T1000 (cell line): ENCODE measurements at regions not wholly inside any gene's neighbourhood (a gene's known extent, or its start where the extent isn't known, plus 50 kb on each side); places are given as distances from the start of the nearest gene placed in this dataset.

Experiments
- DNase-seq: peaks from one replicate; lab custom pipeline; 2025; ENCODE audit warnings: mixed read lengths; lab: John Stamatoyannopoulos, UW

DNA sequence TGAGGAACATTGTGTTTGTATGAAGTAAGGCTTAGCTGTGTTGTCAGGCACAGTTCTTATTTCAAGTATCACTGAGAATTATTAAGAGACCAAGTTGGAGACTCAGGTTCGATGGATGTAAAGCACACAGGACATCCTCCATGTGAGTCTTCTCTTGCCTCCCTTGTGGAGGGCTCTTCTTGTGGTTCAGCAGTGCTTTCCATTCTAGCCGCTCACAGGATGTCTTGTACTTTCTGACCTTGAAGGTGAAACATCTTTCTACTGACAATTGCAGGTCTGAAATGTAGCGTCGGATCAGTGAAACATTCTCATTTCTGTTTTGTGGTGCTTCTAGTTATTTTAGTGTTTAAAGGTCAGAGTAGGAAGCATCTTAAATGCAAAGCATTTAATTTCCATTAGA, 154.6 kb downstream of the HIPK3 start:
- no peak for DNase-seq

DNA sequence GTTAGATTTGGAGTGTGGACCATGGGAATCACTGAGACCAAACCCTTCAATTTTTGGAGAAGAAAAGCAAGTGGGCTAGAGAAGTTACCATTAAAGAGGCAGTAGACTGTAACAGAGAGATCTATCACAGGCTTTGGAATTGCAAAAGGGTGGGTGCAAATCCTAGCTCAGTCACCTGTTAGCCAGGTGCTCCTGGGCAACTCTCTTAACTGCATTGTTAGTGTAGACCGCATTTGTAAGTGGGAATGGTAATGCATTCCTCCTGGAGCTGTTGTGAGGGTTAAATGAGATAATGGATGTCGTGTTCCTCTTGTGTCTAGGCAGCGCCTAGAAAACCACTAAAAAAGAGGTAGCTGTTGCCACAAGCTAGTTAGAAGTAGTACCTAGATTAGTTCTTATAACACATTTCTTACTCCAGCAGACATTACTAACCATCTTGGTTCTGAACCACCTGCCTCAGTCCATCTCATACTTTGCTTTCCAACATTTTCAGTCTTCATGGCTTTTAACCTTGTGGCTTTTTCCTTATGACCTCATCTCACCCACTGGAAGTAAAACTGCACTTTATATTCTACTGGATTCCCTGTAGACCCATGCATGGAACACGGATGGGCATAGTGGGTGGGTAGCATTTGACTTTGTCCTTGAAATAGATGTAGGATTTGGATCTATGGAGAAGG, 153.0 kb downstream of the HIPK3 start:
- DNase-seq = no peak
